H9 (cell line): ENCODE measurements at regions not wholly inside any gene's neighbourhood (a gene's known extent, or its start where the extent isn't known, plus 50 kb on each side); places are given as distances from the start of the nearest gene placed in this dataset.

ENCODE experiments used
- DNase-seq: peaks from one replicate; pipeline ENCODE4 v3.0.0-alpha.2; 2017
- H2AFZ ChIP-seq: one replicate; pipeline ENCODE4 v1.6.1; 2013; ENCODE audit warnings: mild to moderate bottlenecking, low read length, control low read depth, moderate library complexity
- H2AK5ac ChIP-seq: 2 replicates; pipeline ENCODE4 v1.6.1; 2013; ENCODE audit warnings: low read length, control low read depth, mixed read lengths; ENCODE audit not compliant: insufficient read length
- H2BK120ac ChIP-seq: one replicate; pipeline ENCODE4 v1.6.1; 2013; ENCODE audit warnings: low read depth, mild to moderate bottlenecking, low read length, control low read depth, inconsistent platforms; ENCODE audit not compliant: poor library complexity, severe bottlenecking
- H2BK12ac ChIP-seq: 2 replicates; pipeline ENCODE4 v1.6.1; 2013; ENCODE audit warnings: low read length, control low read depth, mixed read lengths, low read depth; ENCODE audit not compliant: insufficient read length
- H2BK15ac ChIP-seq: 2 replicates; pipeline ENCODE4 v1.6.1; 2013; ENCODE audit warnings: low read depth, low read length, control low read depth
- H2BK20ac ChIP-seq: one replicate; pipeline ENCODE4 v1.6.1; 2013; ENCODE audit warnings: low read depth, mild to moderate bottlenecking, low read length, control low read depth, inconsistent platforms; ENCODE audit not compliant: poor library complexity, severe bottlenecking
- H2BK5ac ChIP-seq: 2 replicates; pipeline ENCODE4 v1.6.1; 2013; ENCODE audit warnings: low read length, control low read depth, mixed read lengths; ENCODE audit not compliant: insufficient read length
- H3K14ac ChIP-seq: 2 replicates; pipeline ENCODE4 v1.6.1; 2013; ENCODE audit warnings: low read length, control low read depth; ENCODE audit not compliant: insufficient read depth
- H3K18ac ChIP-seq: 2 replicates; pipeline ENCODE4 v1.6.1; 2013; ENCODE audit warnings: low read depth, mild to moderate bottlenecking, mixed read lengths, low read length, control low read depth; ENCODE audit not compliant: insufficient read length
- H3K23ac ChIP-seq: 2 replicates; pipeline ENCODE4 v1.6.1; 2013; ENCODE audit warnings: low read length, control low read depth, mixed read lengths, low read depth; ENCODE audit not compliant: insufficient read length
- H3K23me2 ChIP-seq: 2 replicates; pipeline ENCODE4 v1.6.1; 2013; ENCODE audit warnings: low read depth, mild to moderate bottlenecking, mixed read lengths, low read length, control low read depth; ENCODE audit not compliant: insufficient read length, poor library complexity, severe bottlenecking
- H3K27ac ChIP-seq: 2 replicates; pipeline ENCODE4 v1.5.1; 2013; ENCODE audit warnings: low read length, control low read depth, mixed read lengths, low read depth; ENCODE audit not compliant: insufficient read length
- H3K27me3 ChIP-seq: 2 replicates; pipeline ENCODE4 v1.6.1; 2013; ENCODE audit warnings: low read length, control low read depth, inconsistent platforms; ENCODE audit not compliant: insufficient read depth
- H3K4ac ChIP-seq: 2 replicates; pipeline ENCODE4 v1.6.1; 2013; ENCODE audit warnings: low read depth, mild to moderate bottlenecking, control low read depth, inconsistent platforms, low read length, moderate library complexity
- H3K4me1 ChIP-seq: 2 replicates; pipeline ENCODE4 v1.6.1; 2013; ENCODE audit warnings: low read length, control low read depth, inconsistent platforms; ENCODE audit not compliant: insufficient read depth
- H3K4me2 ChIP-seq: 2 replicates; pipeline ENCODE4 v1.6.1; 2013; ENCODE audit warnings: low read length, control low read depth, mixed read lengths; ENCODE audit not compliant: insufficient read length, insufficient read depth
- H3K56ac ChIP-seq: 2 replicates; pipeline ENCODE4 v1.6.1; 2013; ENCODE audit warnings: low read depth, mild to moderate bottlenecking, mixed read lengths, low read length, control low read depth; ENCODE audit not compliant: insufficient read length
- H3K79me1 ChIP-seq: 2 replicates; pipeline ENCODE4 v1.6.1; 2013; ENCODE audit warnings: low read depth, mild to moderate bottlenecking, moderate library complexity, low read length, control low read depth, inconsistent platforms; ENCODE audit not compliant: insufficient read depth, poor library complexity, severe bottlenecking
- H3K79me2 ChIP-seq: 2 replicates; pipeline ENCODE4 v1.6.1; 2013; ENCODE audit warnings: low read length, control low read depth, inconsistent platforms; ENCODE audit not compliant: insufficient read depth
- H3K9ac ChIP-seq: 2 replicates; pipeline ENCODE4 v1.6.1; 2013; ENCODE audit warnings: low read length, control low read depth, mixed read lengths; ENCODE audit not compliant: insufficient read length; ENCODE audit errors: extremely low read depth
- H3K9me3 ChIP-seq: one replicate; pipeline ENCODE4 v1.6.1; 2013; ENCODE audit warnings: low read depth, low read length, inconsistent platforms; ENCODE audit not compliant: control insufficient read depth
- H3T11ph ChIP-seq: one replicate; pipeline ENCODE4 v1.6.1; 2013; ENCODE audit warnings: mild to moderate bottlenecking, low read length, control low read depth, inconsistent platforms
- H4K20me1 ChIP-seq: one replicate; pipeline ENCODE4 v1.6.1; 2013; ENCODE audit not compliant: control insufficient read depth, insufficient read length, insufficient read depth
- H4K5ac ChIP-seq: 2 replicates; pipeline ENCODE4 v1.6.1; 2013; ENCODE audit warnings: low read depth, mild to moderate bottlenecking, mixed read lengths, low read length, control low read depth; ENCODE audit not compliant: insufficient read length
- H4K8ac ChIP-seq: replicated peaks from 2 replicates; pipeline ENCODE4 v1.6.1; 2013; ENCODE audit warnings: low read length, control low read depth, mixed read lengths, low read depth; ENCODE audit not compliant: insufficient read length
- H4K91ac ChIP-seq: 2 replicates; pipeline ENCODE4 v1.6.1; 2013; ENCODE audit warnings: low read depth, mild to moderate bottlenecking, moderate library complexity, mixed read lengths, low read length, control low read depth; ENCODE audit not compliant: insufficient read length
- H3K27ac Mint-ChIP-seq, 3 experiments: 2 replicates in 2 of 3; 3 replicates in 1 of 3; pipeline ENCODE4 v1.8.0; 2020 to 2021; ENCODE audit warnings: mixed read lengths in 3 of 3, mild to moderate bottlenecking in 1 of 3, moderate library complexity in 1 of 3
- H3K27me3 Mint-ChIP-seq: 2 replicates; pipeline ENCODE4 v1.8.0; 2021; ENCODE audit warnings: low read depth, mild to moderate bottlenecking, moderate library complexity, mixed read lengths
- H3K36me3 Mint-ChIP-seq, 3 experiments: 2 replicates in 2 of 3; 3 replicates in 1 of 3; pipeline ENCODE4 v1.8.0; 2020 to 2021; ENCODE audit warnings: low read depth in 3 of 3, mixed read lengths in 3 of 3; ENCODE audit not compliant: insufficient read depth in 1 of 3
- H3K4me1 Mint-ChIP-seq, 2 experiments: 2 replicates each; pipeline ENCODE4 v1.8.0; 2020; ENCODE audit warnings: mixed read lengths in 2 of 2
- H3K4me3 Mint-ChIP-seq, 2 experiments: 2 replicates in 1 of 2; 3 replicates in 1 of 2; pipeline ENCODE4 v1.8.0; 2020 to 2021; ENCODE audit warnings: mild to moderate bottlenecking in 2 of 2, mixed read lengths in 2 of 2, moderate library complexity in 1 of 2
- H3K9me3 Mint-ChIP-seq, 2 experiments: 2 replicates in 1 of 2; 3 replicates in 1 of 2; pipeline ENCODE4 v1.8.0; 2020; ENCODE audit warnings: mild to moderate bottlenecking in 2 of 2, mixed read lengths in 2 of 2, moderate library complexity in 1 of 2
- CTCF ChIP-seq: fragments of 200-600 bp; sonication (generic); conservative IDR thresholded peaks from 3 replicates; pipeline ENCODE4 v1.8.0; 2021; ENCODE audit warnings: antibody characterized with exemption, mild to moderate bottlenecking
- WGBS: extraction: QIAGEN DNeasy Blood & Tissue Kit; methylation state at CpG from one replicate; pipeline ENCODE4 v1.1.7; 2013; ENCODE audit warnings: missing lambda C conversion rate, low lambda C conversion rate, mixed read lengths; ENCODE audit not compliant: insufficient read length; ENCODE audit errors: extremely low coverage; 5-methylcytosine and 5-hydroxymethylcytosine counted together

DNA sequence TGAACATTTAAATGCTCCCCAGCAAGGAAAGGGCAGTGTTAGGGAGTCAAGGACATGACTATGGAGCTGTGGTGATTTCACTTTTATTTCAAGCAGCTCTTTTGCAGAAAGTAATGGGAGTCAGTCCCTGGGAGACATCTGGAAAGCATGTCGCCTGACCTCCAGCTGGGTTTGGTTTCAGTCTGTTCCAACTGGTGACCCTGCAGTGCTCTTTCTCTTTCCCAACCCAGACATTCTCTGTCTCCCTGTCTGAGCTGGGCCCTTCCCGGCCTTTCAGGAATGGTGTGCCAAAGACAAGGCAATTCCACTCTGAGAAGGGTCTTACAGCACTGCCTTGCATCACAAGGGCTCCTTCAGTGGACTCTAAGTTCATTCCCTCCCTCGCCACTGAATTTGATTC, 323.2 kb downstream of the OSR1 start:
- H3K18ac ChIP-seq = no peak overlapping the region
- H2BK5ac ChIP-seq = no peak overlapping the region
- no peaks in the 10 kb centered on the region for H3K27me3 ChIP-seq
- Mint-ChIP-seq H3K9me3 (no peaks in the 10 kb centered on the region), H3K36me3 (no peaks in the 10 kb centered on the region), H3K27ac (no peak overlapping the region), H3K27me3 (no peaks in the 10 kb centered on the region), H3K4me1 (no peaks in the 10 kb centered on the region), H3K4me3 (no peak overlapping the region)
- H3K79me2 ChIP-seq = no peaks in the 10 kb centered on the region
- H2BK20ac ChIP-seq = no peak overlapping the region
- no peak overlapping the region for H3T11ph ChIP-seq
- H3K9me3 ChIP-seq = no peaks in the 10 kb centered on the region
- H4K5ac ChIP-seq = no peak overlapping the region
- H3K4me1 ChIP-seq = no peaks in the 10 kb centered on the region
- WGBS = no CpG with 5 or more reads among the region's 3 CpGs
- H2AK5ac ChIP-seq = no peak overlapping the region
- H4K8ac ChIP-seq = no peak overlapping the region
- no peak overlapping the region for H4K91ac ChIP-seq
- H3K27ac ChIP-seq = no peak overlapping the region
- H2AFZ ChIP-seq = no peak overlapping the region
- H2BK12ac ChIP-seq = no peak overlapping the region
- no peak overlapping the region for H3K56ac ChIP-seq
- no peak for TF ChIP-seq CTCF
- H3K14ac ChIP-seq = no peak overlapping the region
- DNase-seq = no peak
- no peak overlapping the region for H2BK120ac ChIP-seq
- no peak overlapping the region for H2BK15ac ChIP-seq
- H3K4ac ChIP-seq = no peak overlapping the region
- H3K4me2 ChIP-seq = no peak overlapping the region
- no peaks in the 10 kb centered on the region for H3K79me1 ChIP-seq
- no peak overlapping the region for H3K23ac ChIP-seq
- H3K9ac ChIP-seq = no peak overlapping the region
- no peaks in the 10 kb centered on the region for H4K20me1 ChIP-seq
- H3K23me2 ChIP-seq = no peaks in the 10 kb centered on the region
